ENCODE measurements at regions not wholly inside any gene's neighbourhood (a gene's known extent, or its start where the extent isn't known, plus 50 kb on each side); places are given as distances from the start of the nearest gene placed in this dataset.

- no peak for DNase-seq
Observed at GRCh38 chr2:212596688-212597087, 58.1 kb upstream of the ERBB4 start.

- DNase-seq, result no peak
Observed at GRCh38 chr2:212596276-212596675, 57.7 kb upstream of the ERBB4 start.

- no peak for DNase-seq
Observed at GRCh38 chr2:212595036-212595654, 56.5 kb upstream of the ERBB4 start.

- DNase-seq, result no peak
Observed at GRCh38 chr2:212592695-212593094, 54.1 kb upstream of the ERBB4 start.

All from suppressor macrophage (primary cell).